ENCODE measurements at regions not wholly inside any gene's neighbourhood (a gene's known extent, or its start where the extent isn't known, plus 50 kb on each side); places are given as distances from the start of the nearest gene placed in this dataset.
A peak's percentile ranks its signal among the peaks of the same experiment; 100 is the strongest.

- Histone ChIP-seq H3K27ac (no peak overlapping the region), H3K27me3 (peaks cover 0 to 73% (median 20%) of the 10 kb centered on the region in 7 donors), H3K4me3 (no peak overlapping the region), H3K36me3 (no peaks in the 10 kb centered on the region), H3K9me3 (no peaks in the 10 kb centered on the region), H3K4me1 (no peaks in the 10 kb centered on the region)
- TF ChIP-seq, protein P1, sequence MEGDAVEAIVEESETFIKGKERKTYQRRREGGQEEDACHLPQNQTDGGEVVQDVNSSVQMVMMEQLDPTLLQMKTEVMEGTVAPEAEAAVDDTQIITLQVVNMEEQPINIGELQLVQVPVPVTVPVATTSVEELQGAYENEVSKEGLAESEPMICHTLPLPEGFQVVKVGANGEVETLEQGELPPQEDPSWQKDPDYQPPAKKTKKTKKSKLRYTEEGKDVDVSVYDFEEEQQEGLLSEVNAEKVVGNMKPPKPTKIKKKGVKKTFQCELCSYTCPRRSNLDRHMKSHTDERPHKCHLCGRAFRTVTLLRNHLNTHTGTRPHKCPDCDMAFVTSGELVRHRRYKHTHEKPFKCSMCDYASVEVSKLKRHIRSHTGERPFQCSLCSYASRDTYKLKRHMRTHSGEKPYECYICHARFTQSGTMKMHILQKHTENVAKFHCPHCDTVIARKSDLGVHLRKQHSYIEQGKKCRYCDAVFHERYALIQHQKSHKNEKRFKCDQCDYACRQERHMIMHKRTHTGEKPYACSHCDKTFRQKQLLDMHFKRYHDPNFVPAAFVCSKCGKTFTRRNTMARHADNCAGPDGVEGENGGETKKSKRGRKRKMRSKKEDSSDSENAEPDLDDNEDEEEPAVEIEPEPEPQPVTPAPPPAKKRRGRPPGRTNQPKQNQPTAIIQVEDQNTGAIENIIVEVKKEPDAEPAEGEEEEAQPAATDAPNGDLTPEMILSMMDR (IDR thresholded peaks at IDR 0.05): no peak
- intact Hi-C loops (cut with DNase I): no loop called here
- 67 to 70% methylated on average over 16 of the region's 16 CpGs for WGBS, 2 donors
- DNase-seq (peak in 1 of 2 donors; percentile 0), ATAC-seq (no peak)
These were observed 147.0 kb upstream of the B3GAT1 start for GRCh38 chr11:134558916-134559601.

- H3K4me3 ChIP-seq: no peak overlapping the region
- ATAC-seq (no peak), DNase-seq (peak in 1 of 2 donors; percentile 1)
- 83 to 84% methylated on average over 4 of the region's 4 CpGs for WGBS, 2 donors
- intact Hi-C loops (cut with DNase I): no loop called here
- TF ChIP-seq, protein P1 (IDR thresholded peaks at IDR 0.05): no peak
- H3K27ac ChIP-seq: no peak overlapping the region
- no peaks in the 10 kb centered on the region for H3K36me3 ChIP-seq
- H3K4me1 ChIP-seq: no peaks in the 10 kb centered on the region
- no peaks in the 10 kb centered on the region for H3K9me3 ChIP-seq
- H3K27me3 ChIP-seq: peaks cover 0 to 68% (median 20%) of the 10 kb centered on the region in 7 donors
These were observed 146.3 kb upstream of the B3GAT1 start for GRCh38 chr11:134558258-134558835.

- H3K4me3 ChIP-seq: no peak overlapping the region
- H3K36me3 ChIP-seq: no peaks in the 10 kb centered on the region
- DNase-seq: no peak
- WGBS, 2 donors: 77 to 79% methylated on average over 6 of the region's 6 CpGs
- no peaks in the 10 kb centered on the region for H3K9me3 ChIP-seq
- ATAC-seq: no peak
- TF ChIP-seq, protein P1 (IDR thresholded peaks at IDR 0.05): no peak
- no peaks in the 10 kb centered on the region for H3K4me1 ChIP-seq
- no peak overlapping the region for H3K27ac ChIP-seq
- peaks cover 0 to 62% (median 15%) of the 10 kb centered on the region in 7 donors for H3K27me3 ChIP-seq
- intact Hi-C loops (cut with DNase I): no loop called here
These were observed 145.7 kb upstream of the B3GAT1 start for GRCh38 chr11:134557571-134558257.

GRCh38 chr11:134556186-134556585, 144.1 kb upstream of the B3GAT1 start:
- Histone ChIP-seq H3K27me3 (peaks cover 0 to 53% (median 15%) of the 10 kb centered on the region in 7 donors), H3K36me3 (no peaks in the 10 kb centered on the region), H3K4me1 (no peaks in the 10 kb centered on the region), H3K4me3 (no peak overlapping the region), H3K9me3 (no peaks in the 10 kb centered on the region), H3K27ac (no peak overlapping the region)
- TF ChIP-seq, protein P1 (IDR thresholded peaks at IDR 0.05): no peak
- DNase-seq (no peak), ATAC-seq (no peak)
- intact Hi-C loops (cut with DNase I): no loop called here
- 91 to 92% methylated on average over 4 of the region's 4 CpGs for WGBS, 2 donors

Measured in heart right ventricle (tissue), 16 donors.